ENCODE measurements at regions not wholly inside any gene's neighbourhood (a gene's known extent, or its start where the extent isn't known, plus 50 kb on each side); places are given as distances from the start of the nearest gene placed in this dataset.

DNA sequence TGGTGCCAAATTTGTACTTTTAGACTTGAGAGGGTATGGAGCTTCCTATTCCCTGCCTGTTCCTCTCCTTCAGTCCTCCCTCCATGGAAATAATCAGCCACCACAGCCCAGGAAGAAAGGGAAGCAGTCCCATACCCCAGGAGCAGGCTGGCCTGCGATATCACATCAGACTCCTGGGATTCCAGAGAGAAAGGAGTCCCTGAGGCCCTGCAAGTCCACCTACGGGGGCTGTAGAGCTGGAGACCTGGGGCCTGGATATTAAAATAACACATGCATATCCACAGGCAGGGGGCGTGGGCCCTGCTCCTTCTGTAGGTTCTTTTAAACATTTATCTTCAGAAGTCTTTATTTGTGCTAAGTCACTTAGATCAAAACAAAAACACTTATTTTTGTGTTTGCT lies 117.2 kb downstream of the TMEM174 start:
- Histone ChIP-seq H3K36me3 (ENCODE audit: control insufficient read depth in 2 of 2, insufficient read depth in 2 of 2, low read length in 2 of 2) (no peaks in the 10 kb centered on the region), H3K9me3 (ENCODE audit: control insufficient read depth in 2 of 2, low read length in 2 of 2) (no peaks in the 10 kb centered on the region), H3K27ac (ENCODE audit: low read length) (no peak overlapping the region), H3K9ac (ENCODE audit: low read length in 2 of 2) (no peak overlapping the region), H3K27me3 (ENCODE audit: control insufficient read depth in 1 of 2, insufficient read depth in 2 of 2, low read length in 2 of 2) (peaks cover 6 to 9% of the 10 kb centered on the region in 2 donors), H3K4me3 (ENCODE audit: low read length in 2 of 2) (no peak overlapping the region), H3K4me1 (ENCODE audit: control insufficient read depth, insufficient read depth, low read length) (no peaks in the 10 kb centered on the region)

DNA sequence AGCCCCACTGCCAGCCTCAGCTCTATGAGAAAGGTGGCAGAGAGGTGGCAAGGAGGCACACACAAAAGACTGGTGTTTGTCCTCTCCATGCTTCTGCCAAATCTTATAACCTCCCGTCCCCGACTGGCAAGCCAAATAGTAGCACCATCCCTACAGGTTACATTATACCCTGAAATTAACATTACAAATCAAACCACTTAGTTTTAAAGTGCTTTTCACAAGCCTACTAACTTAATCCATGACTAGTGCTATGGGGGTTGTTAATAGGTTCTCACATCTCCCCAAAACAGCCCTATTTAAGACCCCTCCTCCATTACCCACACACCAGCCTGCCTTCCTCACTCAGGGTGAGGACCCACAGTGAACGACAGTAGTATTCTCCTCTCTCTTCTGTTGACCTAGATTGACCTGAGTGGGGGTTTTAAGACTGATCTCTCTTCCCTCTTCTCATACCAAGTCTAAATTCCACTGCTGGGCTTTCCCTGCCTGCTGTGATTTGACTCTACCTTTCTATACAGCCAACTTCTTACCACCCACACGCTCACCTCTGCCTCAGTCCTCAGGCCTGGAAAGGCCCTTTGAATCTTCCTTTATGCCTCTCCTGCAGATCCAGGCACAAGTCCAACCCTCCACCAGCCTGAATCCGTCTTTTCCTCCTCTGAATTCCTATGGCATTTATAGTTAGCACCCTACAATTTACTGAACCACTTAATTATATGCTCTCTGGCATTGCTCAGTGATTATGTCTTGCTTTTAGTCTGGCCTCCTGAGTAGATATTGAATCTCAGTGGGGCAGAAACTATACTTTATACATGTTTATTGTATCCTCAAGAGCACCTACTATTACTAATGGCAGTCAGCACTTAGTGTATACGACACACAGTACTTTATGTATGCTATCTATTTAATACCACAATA lies 116.1 kb downstream of the TMEM174 start:
- Histone ChIP-seq H3K9me3 (ENCODE audit: control insufficient read depth in 2 of 2, low read length in 2 of 2) (no peaks in the 10 kb centered on the region), H3K27me3 (ENCODE audit: control insufficient read depth in 1 of 2, insufficient read depth in 2 of 2, low read length in 2 of 2) (peaks cover 8 to 9% of the 10 kb centered on the region in 2 donors), H3K36me3 (ENCODE audit: control insufficient read depth in 2 of 2, insufficient read depth in 2 of 2, low read length in 2 of 2) (no peaks in the 10 kb centered on the region), H3K4me1 (ENCODE audit: control insufficient read depth, insufficient read depth, low read length) (no peaks in the 10 kb centered on the region), H3K27ac (ENCODE audit: low read length) (no peak overlapping the region), H3K9ac (ENCODE audit: low read length in 2 of 2) (no peak overlapping the region), H3K4me3 (ENCODE audit: low read length in 2 of 2) (no peak overlapping the region)

DNA sequence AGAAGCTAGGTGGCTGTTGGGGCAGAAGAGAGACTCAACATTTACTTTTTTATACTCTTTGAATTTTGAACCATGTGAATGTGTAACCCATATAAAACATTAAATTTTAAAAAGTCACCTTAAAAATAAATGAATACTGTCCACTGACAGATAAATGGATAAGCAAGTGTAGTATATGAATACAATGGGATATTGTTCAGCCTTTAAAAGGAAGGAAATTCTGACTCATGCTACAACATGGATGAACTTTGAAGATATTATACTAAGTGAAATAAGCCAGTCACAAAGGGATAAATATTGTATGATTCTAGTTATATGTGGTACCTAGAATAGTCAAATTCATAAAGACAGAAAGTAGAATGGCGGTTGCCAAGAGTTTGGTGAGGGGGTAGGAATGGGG lies 113.9 kb downstream of the TMEM174 start:
- H3K27me3 ChIP-seq (ENCODE audit: control insufficient read depth in 1 of 2, insufficient read depth in 2 of 2, low read length in 2 of 2) = peaks cover 8% of the 10 kb centered on the region in 2 donors
- H3K4me1 ChIP-seq (ENCODE audit: control insufficient read depth, insufficient read depth, low read length) = no peaks in the 10 kb centered on the region
- H3K4me3 ChIP-seq (ENCODE audit: low read length in 2 of 2) = no peak overlapping the region
- no peak overlapping the region for H3K9ac ChIP-seq (ENCODE audit: low read length in 2 of 2)
- H3K36me3 ChIP-seq (ENCODE audit: control insufficient read depth in 2 of 2, insufficient read depth in 2 of 2, low read length in 2 of 2) = no peaks in the 10 kb centered on the region
- H3K27ac ChIP-seq (ENCODE audit: low read length) = no peak overlapping the region
- H3K9me3 ChIP-seq (ENCODE audit: control insufficient read depth in 2 of 2, low read length in 2 of 2) = no peaks in the 10 kb centered on the region

DNA sequence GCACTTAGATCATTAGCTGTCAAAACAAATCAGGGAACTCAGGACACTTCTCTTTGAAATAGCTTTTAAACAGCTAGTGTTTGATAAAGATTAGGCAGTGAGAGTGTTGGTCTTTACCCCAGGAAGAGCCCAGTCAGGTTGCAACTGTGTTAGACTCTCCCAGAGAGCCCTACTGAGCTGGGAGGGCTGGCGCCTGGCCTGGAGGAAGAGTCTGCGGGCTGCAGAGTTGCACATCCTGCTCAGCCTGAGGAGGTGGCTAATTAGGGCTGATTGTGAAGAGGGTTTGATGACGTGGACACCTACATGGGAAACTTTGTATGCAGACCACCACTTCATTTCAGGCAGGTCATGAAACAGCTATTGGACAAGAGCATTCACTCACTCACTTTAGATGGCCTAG lies 112.0 kb downstream of the TMEM174 start:
- peaks cover 8% of the 10 kb centered on the region for H3K4me1 ChIP-seq (ENCODE audit: control insufficient read depth, insufficient read depth, low read length)

DNA sequence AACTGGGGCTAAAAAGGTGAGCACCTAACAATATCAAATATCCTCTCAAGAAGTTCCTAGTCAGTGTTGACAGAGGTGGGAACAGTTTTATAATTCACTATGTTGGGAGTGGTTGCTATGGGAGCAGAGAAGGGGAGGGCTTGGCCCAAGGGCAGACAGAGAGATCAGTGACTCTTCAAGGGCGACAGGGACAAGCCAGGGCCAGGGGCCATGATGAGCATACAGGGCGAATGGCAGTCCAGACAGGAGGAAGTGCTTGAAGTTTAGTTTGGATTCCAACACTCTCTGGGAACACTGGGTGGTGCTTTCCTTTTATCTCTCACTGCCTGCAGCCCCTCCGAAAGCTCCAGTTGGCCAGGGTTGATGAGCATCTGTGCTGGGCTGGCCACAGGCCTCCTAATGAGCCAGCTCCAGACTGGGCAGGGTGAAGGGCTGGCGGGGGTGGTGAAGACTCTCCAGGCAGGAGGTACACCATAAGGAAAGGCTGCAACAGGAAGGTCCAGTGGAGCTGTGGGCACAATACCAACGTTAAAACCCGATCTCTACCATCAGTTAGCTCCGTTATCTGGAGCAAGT lies 111.3 kb downstream of the TMEM174 start:
- Histone ChIP-seq H3K4me3 (ENCODE audit: low read length in 2 of 2) (no peak overlapping the region), H3K9me3 (ENCODE audit: control insufficient read depth in 2 of 2, low read length in 2 of 2) (no peaks in the 10 kb centered on the region), H3K4me1 (ENCODE audit: control insufficient read depth, insufficient read depth, low read length) (peaks cover 8% of the 10 kb centered on the region), H3K27me3 (ENCODE audit: control insufficient read depth in 1 of 2, insufficient read depth in 2 of 2, low read length in 2 of 2) (peaks cover 0 to 2% of the 10 kb centered on the region in 2 donors), H3K36me3 (ENCODE audit: control insufficient read depth in 2 of 2, insufficient read depth in 2 of 2, low read length in 2 of 2) (no peaks in the 10 kb centered on the region), H3K27ac (ENCODE audit: low read length) (no peak overlapping the region), H3K9ac (ENCODE audit: low read length in 2 of 2) (no peak overlapping the region)

More for the DNA sequence above, 112.0 kb downstream of the TMEM174 start:
- Histone ChIP-seq H3K9ac (ENCODE audit: low read length in 2 of 2) (no peak overlapping the region), H3K4me3 (ENCODE audit: low read length in 2 of 2) (no peak overlapping the region), H3K27ac (ENCODE audit: low read length) (no peak overlapping the region), H3K27me3 (ENCODE audit: control insufficient read depth in 1 of 2, insufficient read depth in 2 of 2, low read length in 2 of 2) (peaks cover 0 to 2% of the 10 kb centered on the region in 2 donors), H3K36me3 (ENCODE audit: control insufficient read depth in 2 of 2, insufficient read depth in 2 of 2, low read length in 2 of 2) (no peaks in the 10 kb centered on the region), H3K9me3 (ENCODE audit: control insufficient read depth in 2 of 2, low read length in 2 of 2) (no peaks in the 10 kb centered on the region)

DNA sequence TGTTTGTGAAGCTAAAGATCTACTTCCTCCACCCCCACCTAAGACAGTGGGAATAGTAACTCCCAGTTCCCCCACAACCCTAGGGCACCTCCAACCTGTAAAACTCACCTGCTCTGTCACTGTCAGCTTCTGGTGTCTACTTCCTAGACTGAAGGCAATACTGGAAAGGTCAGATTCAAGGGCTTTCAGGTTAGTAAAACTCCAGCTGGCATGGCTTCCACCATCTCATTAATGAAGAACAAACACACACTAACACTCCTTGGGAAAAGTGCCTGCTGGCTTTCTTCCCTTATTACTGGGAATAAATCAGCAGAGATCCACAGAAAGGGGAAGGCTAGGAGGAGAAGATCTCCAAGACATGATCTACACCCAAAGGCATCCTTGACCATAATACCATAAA lies 109.9 kb downstream of the TMEM174 start:
- H3K4me1 ChIP-seq (ENCODE audit: control insufficient read depth, insufficient read depth, low read length) = peaks cover 8% of the 10 kb centered on the region
- no peak overlapping the region for H3K27ac ChIP-seq (ENCODE audit: low read length)
- H3K9me3 ChIP-seq (ENCODE audit: control insufficient read depth in 2 of 2, low read length in 2 of 2) = no peaks in the 10 kb centered on the region
- H3K4me3 ChIP-seq (ENCODE audit: low read length in 2 of 2) = no peak overlapping the region
- no peaks in the 10 kb centered on the region for H3K36me3 ChIP-seq (ENCODE audit: control insufficient read depth in 2 of 2, insufficient read depth in 2 of 2, low read length in 2 of 2)
- H3K9ac ChIP-seq (ENCODE audit: low read length in 2 of 2) = no peak overlapping the region
- peaks cover 0 to 6% of the 10 kb centered on the region in 2 donors for H3K27me3 ChIP-seq (ENCODE audit: control insufficient read depth in 1 of 2, insufficient read depth in 2 of 2, low read length in 2 of 2)

DNA sequence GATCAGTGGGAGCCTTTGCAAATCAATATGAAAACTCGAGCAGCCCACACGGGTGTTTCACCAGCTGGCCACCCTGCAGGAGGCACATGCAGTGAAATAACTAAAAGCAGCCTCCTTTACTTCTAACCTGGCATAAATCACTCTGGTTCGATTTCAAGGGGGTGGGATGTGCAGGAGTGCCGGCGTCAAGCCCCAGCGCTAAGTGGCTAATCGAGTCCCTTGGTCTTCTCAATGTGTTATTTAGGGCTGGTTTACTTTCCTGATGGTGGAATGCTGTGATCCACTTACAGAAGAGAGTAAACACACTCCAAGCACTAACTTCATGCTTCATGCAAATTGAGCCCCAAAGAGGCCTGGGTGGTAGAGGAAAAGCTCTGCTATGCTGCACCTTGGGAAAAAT lies 109.4 kb downstream of the TMEM174 start:
- no peaks in the 10 kb centered on the region for H3K9me3 ChIP-seq (ENCODE audit: control insufficient read depth in 2 of 2, low read length in 2 of 2)
- peaks cover 0 to 9% of the 10 kb centered on the region in 2 donors for H3K27me3 ChIP-seq (ENCODE audit: control insufficient read depth in 1 of 2, insufficient read depth in 2 of 2, low read length in 2 of 2)
- H3K9ac ChIP-seq (ENCODE audit: low read length in 2 of 2) = no peak overlapping the region
- H3K4me3 ChIP-seq (ENCODE audit: low read length in 2 of 2) = no peak overlapping the region
- H3K36me3 ChIP-seq (ENCODE audit: control insufficient read depth in 2 of 2, insufficient read depth in 2 of 2, low read length in 2 of 2) = no peaks in the 10 kb centered on the region
- peaks cover 8% of the 10 kb centered on the region for H3K4me1 ChIP-seq (ENCODE audit: control insufficient read depth, insufficient read depth, low read length)
- H3K27ac ChIP-seq (ENCODE audit: low read length) = no peak overlapping the region

DNA sequence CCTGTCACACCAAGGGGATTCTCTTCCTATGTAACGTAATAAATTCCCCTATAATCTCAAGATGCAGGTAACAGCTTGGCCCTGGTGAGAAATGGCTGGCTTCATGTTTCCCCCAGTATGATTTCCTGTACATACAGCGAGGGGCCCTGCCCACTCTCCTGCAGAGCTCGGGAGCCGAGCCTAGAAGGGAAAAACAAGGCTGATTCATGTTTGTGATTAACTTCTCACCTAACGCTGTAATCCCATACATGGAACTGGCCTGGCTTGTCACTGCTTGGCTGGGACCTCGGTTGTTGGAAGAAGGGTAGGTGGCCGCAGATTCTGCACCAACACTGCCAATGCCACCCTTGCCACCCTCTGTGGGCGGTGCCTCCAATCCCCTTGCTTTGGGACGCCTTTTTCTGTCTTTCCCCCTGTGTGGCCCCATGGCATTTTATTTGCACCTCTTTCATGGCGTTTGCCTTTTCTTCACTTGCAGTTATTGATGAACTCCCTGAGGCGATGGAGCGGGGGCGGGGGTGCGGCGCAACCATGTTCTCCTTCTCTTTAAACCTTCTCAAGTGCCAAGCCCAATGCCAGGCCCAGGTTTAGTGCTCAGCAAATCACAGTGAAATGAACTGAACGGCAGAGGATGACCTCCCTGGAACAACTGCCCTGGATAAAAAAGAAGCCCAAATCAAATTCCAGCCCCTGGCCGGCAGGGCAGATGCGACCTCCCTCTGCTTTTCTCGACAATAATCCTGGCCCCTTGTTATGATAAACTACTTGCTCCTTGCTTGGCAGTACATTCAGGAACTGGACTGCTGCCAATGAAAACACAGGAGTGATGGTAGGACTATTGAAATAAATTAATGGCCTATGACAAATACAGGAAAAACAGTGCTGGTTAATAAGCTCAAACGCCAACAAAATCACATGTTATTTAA lies 108.1 kb downstream of the TMEM174 start:
- Histone ChIP-seq H3K9me3 (ENCODE audit: control insufficient read depth in 2 of 2, low read length in 2 of 2) (no peaks in the 10 kb centered on the region), H3K4me1 (ENCODE audit: control insufficient read depth, insufficient read depth, low read length) (peaks cover 8% of the 10 kb centered on the region), H3K36me3 (ENCODE audit: control insufficient read depth in 2 of 2, insufficient read depth in 2 of 2, low read length in 2 of 2) (no peaks in the 10 kb centered on the region), H3K9ac (ENCODE audit: low read length in 2 of 2) (no peak overlapping the region), H3K27ac (ENCODE audit: low read length) (no peak overlapping the region), H3K27me3 (ENCODE audit: control insufficient read depth in 1 of 2, insufficient read depth in 2 of 2, low read length in 2 of 2) (peaks cover 0 to 9% of the 10 kb centered on the region in 2 donors), H3K4me3 (ENCODE audit: low read length in 2 of 2) (no peak overlapping the region)

DNA sequence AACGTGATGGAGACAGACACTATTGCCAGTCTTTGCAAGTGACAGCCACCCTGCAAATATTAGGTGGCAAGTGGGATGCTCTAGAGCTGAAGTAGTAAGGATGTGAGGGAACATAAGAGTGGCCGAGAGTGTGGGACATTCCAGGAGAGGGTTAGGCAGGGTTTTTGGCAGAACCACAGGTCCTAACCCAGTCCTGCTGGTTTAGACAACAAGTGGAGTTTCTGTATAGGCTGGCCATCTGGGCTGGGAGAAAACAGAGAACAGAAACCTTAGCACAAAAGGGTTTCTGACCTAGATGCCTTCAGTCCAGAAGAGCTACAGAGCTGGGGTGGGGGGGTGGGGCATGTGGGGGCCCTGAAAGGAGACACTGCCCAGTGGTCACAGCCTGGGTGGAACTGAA lies 107.4 kb downstream of the TMEM174 start:
- H3K27ac ChIP-seq (ENCODE audit: low read length) = no peak overlapping the region
- H3K27me3 ChIP-seq (ENCODE audit: control insufficient read depth in 1 of 2, insufficient read depth in 2 of 2, low read length in 2 of 2) = peaks cover 0 to 9% of the 10 kb centered on the region in 2 donors

DNA sequence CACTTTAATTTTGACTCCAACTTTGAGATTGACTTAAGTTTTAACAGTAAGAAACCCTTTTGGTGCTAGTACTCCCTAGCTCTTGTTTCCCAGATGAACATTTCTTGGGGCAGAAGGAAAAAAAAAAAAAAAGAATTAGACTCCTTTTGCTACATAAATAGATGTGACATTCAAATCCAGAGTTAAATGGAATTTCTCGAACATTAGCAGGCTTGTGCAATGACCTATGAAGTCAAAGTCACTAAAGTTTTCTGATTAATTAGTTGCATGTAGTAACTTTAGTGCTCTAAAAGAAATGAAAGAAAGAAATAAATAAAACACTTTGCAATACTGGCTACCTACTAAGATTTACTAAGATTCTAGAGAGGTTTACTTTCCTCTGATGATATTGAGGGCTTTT lies 106.8 kb downstream of the TMEM174 start:
- no peak overlapping the region for H3K4me3 ChIP-seq (ENCODE audit: low read length in 2 of 2)
- no peak overlapping the region for H3K9ac ChIP-seq (ENCODE audit: low read length in 2 of 2)
- H3K36me3 ChIP-seq (ENCODE audit: control insufficient read depth in 2 of 2, insufficient read depth in 2 of 2, low read length in 2 of 2) = no peaks in the 10 kb centered on the region
- H3K27me3 ChIP-seq (ENCODE audit: control insufficient read depth in 1 of 2, insufficient read depth in 2 of 2, low read length in 2 of 2) = peaks cover 0 to 12% of the 10 kb centered on the region in 2 donors
- peaks cover 11% of the 10 kb centered on the region for H3K4me1 ChIP-seq (ENCODE audit: control insufficient read depth, insufficient read depth, low read length)
- H3K9me3 ChIP-seq (ENCODE audit: control insufficient read depth in 2 of 2, low read length in 2 of 2) = no peaks in the 10 kb centered on the region
- no peak overlapping the region for H3K27ac ChIP-seq (ENCODE audit: low read length)

More for the DNA sequence above, 107.4 kb downstream of the TMEM174 start:
- Histone ChIP-seq H3K36me3 (ENCODE audit: control insufficient read depth in 2 of 2, insufficient read depth in 2 of 2, low read length in 2 of 2) (no peaks in the 10 kb centered on the region), H3K9ac (ENCODE audit: low read length in 2 of 2) (no peak overlapping the region), H3K4me3 (ENCODE audit: low read length in 2 of 2) (no peak overlapping the region), H3K9me3 (ENCODE audit: control insufficient read depth in 2 of 2, low read length in 2 of 2) (no peaks in the 10 kb centered on the region), H3K4me1 (ENCODE audit: control insufficient read depth, insufficient read depth, low read length) (peaks cover 8% of the 10 kb centered on the region)
